A673 (cell line): ENCODE measurements at regions not wholly inside any gene's neighbourhood (a gene's known extent, or its start where the extent isn't known, plus 50 kb on each side); places are given as distances from the start of the nearest gene placed in this dataset.

Experiments
- BruUV-seq: library from RNA; stranded (reverse); fragments of 400-500 nt; replicated peaks from 2 replicates; lab custom pipeline; 2021; lab: Mats Ljungman, UMichigan
- CTCF ChIA-PET: fragments of 300-600 bp; sonication (Branson Sonifier 250); formaldehyde crosslinking; loops from one replicate; lab custom pipeline; 2022; ENCODE audit warnings: antibody characterized with exemption; lab: Charles Lee
- POLR2A ChIA-PET: fragments of 300-600 bp; sonication (Branson Sonifier 250); formaldehyde crosslinking; loops from one replicate; lab custom pipeline; 2022; ENCODE audit warnings: antibody characterized with exemption; ENCODE audit not compliant: low non-redundant PET; lab: Charles Lee
- DNase-seq: peaks from one replicate; pipeline ENCODE4 v3.0.0-alpha.2; 2015; ENCODE audit warnings: low spot score
- H3K27ac ChIP-seq: fragments of 200-600 bp; sonication (generic); 2 replicates; pipeline ENCODE4 v1.5.1; 2016; ENCODE audit warnings: mixed run types, low read depth, mild to moderate bottlenecking, mixed read lengths, antibody characterized with exemption, low read length; ENCODE audit not compliant: poor library complexity, severe bottlenecking
- H3K27me3 ChIP-seq: fragments of 200-600 bp; sonication (generic); replicated peaks from 2 replicates; pipeline ENCODE4 v1.6.1; 2017; ENCODE audit warnings: mixed run types, low read depth, mild to moderate bottlenecking, mixed read lengths, antibody characterized with exemption, low read length; ENCODE audit not compliant: insufficient read depth, poor library complexity
- H3K36me3 ChIP-seq: fragments of 200-600 bp; sonication (generic); 2 replicates; pipeline ENCODE4 v1.6.1; 2016; ENCODE audit warnings: mixed run types, mild to moderate bottlenecking, mixed read lengths, antibody characterized with exemption, low read length; ENCODE audit not compliant: insufficient read depth, poor library complexity, severe bottlenecking
- H3K4me1 ChIP-seq: fragments of 200-600 bp; sonication (generic); 2 replicates; pipeline ENCODE4 v1.6.1; 2017; ENCODE audit warnings: mixed run types, mild to moderate bottlenecking, mixed read lengths, antibody characterized with exemption, low read length; ENCODE audit not compliant: insufficient read depth, poor library complexity, severe bottlenecking
- H3K4me3 ChIP-seq: fragments of 200-600 bp; sonication (generic); 2 replicates; pipeline ENCODE4 v1.5.1; 2016; ENCODE audit warnings: low read depth, mixed run types, mild to moderate bottlenecking, mixed read lengths, low read length; ENCODE audit not compliant: poor library complexity, severe bottlenecking
- H3K9me3 ChIP-seq: fragments of 200-600 bp; sonication (generic); 2 replicates; pipeline ENCODE4 v1.6.1; 2016; ENCODE audit warnings: mixed run types, low read depth, mild to moderate bottlenecking, mixed read lengths, antibody characterized with exemption, low read length; ENCODE audit not compliant: poor library complexity, severe bottlenecking
- CTCF ChIP-seq: fragments of 300-800, 200-600 bp; sonication (generic); conservative IDR thresholded peaks from 2 replicates; pipeline ENCODE4 v1.5.1; 2017; ENCODE audit warnings: low read depth, mild to moderate bottlenecking, antibody characterized with exemption, low read length, moderate library complexity, mixed read lengths
- EZH2 ChIP-seq: fragments of 200-600 bp; sonication (generic); IDR thresholded peaks from 2 replicates; pipeline ENCODE4 v1.6.1; 2017; ENCODE audit warnings: borderline replicate concordance, low read depth, mild to moderate bottlenecking, mixed read lengths, antibody characterized with exemption, low read length; ENCODE audit not compliant: poor library complexity, severe bottlenecking
- intact Hi-C: fragments of 100-400 bp; cut with micrococcal nuclease; formaldehyde crosslinking; loops from one replicate; pipeline ENCODE4 v1.10.0; 2022; ENCODE audit not compliant: unreplicated experiment

- intact Hi-C loops: no loop called here
- Histone ChIP-seq H3K27ac (no peak overlapping the region), H3K9me3 (no peaks in the 10 kb centered on the region), H3K4me3 (no peak overlapping the region), H3K36me3 (no peaks in the 10 kb centered on the region), H3K27me3 (no peaks in the 10 kb centered on the region), H3K4me1 (peaks cover 2% of the 10 kb centered on the region)
- TF ChIP-seq CTCF: no peak
- BruUV-seq: no TSS peak
- ChIA-PET POLR2A (no interaction called here), CTCF (no interaction called here)
- DNase-seq: no peak
Observed at GRCh38 chr1:222936042-222936441, 121.2 kb downstream of the DISP1 start.

- CTCF ChIA-PET: no interaction called here
Observed at GRCh38 chr1:222938986-222939385, 124.1 kb downstream of the DISP1 start.

GRCh38 chr1:222940095-222940494 lies 125.3 kb downstream of the DISP1 start:
- TF ChIP-seq CTCF: no peak
- TF ChIP-seq EZH2: no peak
- no peak overlapping the region for H3K27ac ChIP-seq
- ChIA-PET CTCF (no interaction called here), POLR2A (no interaction called here)
- intact Hi-C loops: no loop called here
- H3K9me3 ChIP-seq: no peaks in the 10 kb centered on the region
- H3K27me3 ChIP-seq: no peaks in the 10 kb centered on the region
- H3K4me1 ChIP-seq: no peaks in the 10 kb centered on the region
- BruUV-seq: no TSS peak
- H3K4me3 ChIP-seq: no peak overlapping the region
- no peak for DNase-seq
- H3K36me3 ChIP-seq: no peaks in the 10 kb centered on the region

More at GRCh38 chr1:222938986-222939385, 124.1 kb downstream of the DISP1 start:
- no peaks in the 10 kb centered on the region for H3K36me3 ChIP-seq
- H3K4me1 ChIP-seq: no peaks in the 10 kb centered on the region
- no peaks in the 10 kb centered on the region for H3K27me3 ChIP-seq
- intact Hi-C loops: no loop called here
- no peak for DNase-seq
- H3K27ac ChIP-seq: no peak overlapping the region
- no peaks in the 10 kb centered on the region for H3K9me3 ChIP-seq
- TF ChIP-seq CTCF: no peak
- TF ChIP-seq EZH2: no peak
- BruUV-seq: no TSS peak
- no peak overlapping the region for H3K4me3 ChIP-seq
- POLR2A ChIA-PET: no interaction called here
